Activated CD8-positive, alpha-beta T cell treated with anti-CD3 and anti-CD28 coated beads for 36 hours (primary cell): ENCODE measurements at regions not wholly inside any gene's neighbourhood (a gene's known extent, or its start where the extent isn't known, plus 50 kb on each side); places are given as distances from the start of the nearest gene placed in this dataset.

Experiments used
- ATAC-seq: fragments of 200-7000 bp; cut with Tn5 transposase; one replicate; pipeline ENCODE4 v1.10.0; 2021; ENCODE audit warnings: mild to moderate bottlenecking, moderate library complexity
- CTCF ChIA-PET: fragments of 350-600 bp; sonication (Branson Sonifier 250); formaldehyde crosslinking; loops from one replicate; lab custom pipeline; 2021; ENCODE audit warnings: antibody characterized with exemption; lab: Charles Lee
- POLR2A ChIA-PET: fragments of 350-600 bp; sonication (Branson Sonifier 250); formaldehyde crosslinking; loops from one replicate; lab custom pipeline; 2021; ENCODE audit warnings: antibody characterized with exemption; lab: Charles Lee
- DNase-seq: peaks from one replicate; pipeline ENCODE4 v3.0.0-alpha.2; 2020
- H3K27ac Mint-ChIP-seq: one replicate; pipeline ENCODE4 v1.8.0; 2021; ENCODE audit warnings: mild to moderate bottlenecking, mixed read lengths
- H3K27me3 Mint-ChIP-seq: one replicate; pipeline ENCODE4 v1.8.0; 2021; ENCODE audit warnings: mixed read lengths
- H3K36me3 Mint-ChIP-seq: one replicate; pipeline ENCODE4 v1.8.0; 2021; ENCODE audit warnings: low read depth, mixed read lengths
- H3K4me1 Mint-ChIP-seq: one replicate; pipeline ENCODE4 v1.8.0; 2021; ENCODE audit warnings: low read depth, mixed read lengths
- H3K4me3 Mint-ChIP-seq: one replicate; pipeline ENCODE4 v1.8.0; 2021; ENCODE audit warnings: mild to moderate bottlenecking, moderate library complexity, mixed read lengths
- H3K9me3 Mint-ChIP-seq: one replicate; pipeline ENCODE4 v1.8.0; 2021; ENCODE audit warnings: mixed read lengths
- CTCF ChIP-seq: fragments of 200-600 bp; IDR thresholded peaks from one replicate; pipeline ENCODE4 v1.8.0; 2022; ENCODE audit warnings: antibody characterized with exemption, mild to moderate bottlenecking
- intact Hi-C: fragments of 100-400 bp; cut with micrococcal nuclease; formaldehyde crosslinking; loops from one replicate; pipeline ENCODE4 v1.10.0; 2022

DNA sequence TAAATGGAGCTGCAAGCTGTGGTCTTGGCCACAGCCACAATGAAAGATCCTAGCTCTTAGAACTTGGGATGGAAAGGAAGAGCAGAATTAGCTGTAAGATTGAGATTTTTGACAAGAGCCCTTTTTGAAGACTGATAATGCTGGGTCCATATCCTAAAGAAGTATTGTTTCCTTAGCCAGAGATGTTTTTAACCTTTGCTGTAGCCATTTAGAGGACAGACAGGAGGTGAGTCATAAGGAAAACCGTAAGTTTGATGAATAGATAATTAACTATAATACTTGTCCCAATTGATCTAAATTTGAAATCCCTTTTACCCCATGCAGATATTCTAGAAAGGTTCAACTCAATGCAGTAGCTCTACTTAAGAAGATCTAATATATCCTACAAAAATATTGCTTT lies 213.7 kb downstream of the HTR1B start:
- TF ChIP-seq CTCF: no peak
- peaks cover 10% of the 10 kb centered on the region for H3K9me3 Mint-ChIP-seq
- H3K4me1 Mint-ChIP-seq: no peaks in the 10 kb centered on the region
- no peaks in the 10 kb centered on the region for H3K27me3 Mint-ChIP-seq
- H3K27ac Mint-ChIP-seq: no peak overlapping the region
- ATAC-seq (no peak), DNase-seq (no peak)
- no peak overlapping the region for H3K4me3 Mint-ChIP-seq
- ChIA-PET CTCF (no interaction called here), POLR2A (no interaction called here)
- intact Hi-C loops: no loop called here
- no peaks in the 10 kb centered on the region for H3K36me3 Mint-ChIP-seq

GRCh38 chr6:77245026-77245425 lies 218.3 kb downstream of the HTR1B start:
- intact Hi-C loops: no loop called here
- ChIA-PET CTCF (no interaction called here), POLR2A (no interaction called here)
- TF ChIP-seq CTCF: no peak
- Mint-ChIP-seq H3K4me1 (no peaks in the 10 kb centered on the region), H3K27ac (no peak overlapping the region), H3K4me3 (no peak overlapping the region), H3K9me3 (peaks cover 6% of the 10 kb centered on the region), H3K27me3 (no peaks in the 10 kb centered on the region), H3K36me3 (no peaks in the 10 kb centered on the region)
- no peak for DNase-seq
- ATAC-seq: no peak

GRCh38 chr6:77231438-77232305 lies 231.6 kb downstream of the HTR1B start:
- H3K9me3 Mint-ChIP-seq: peaks cover 5% of the 10 kb centered on the region
- intact Hi-C loops: no loop called here
- POLR2A ChIA-PET: no interaction called here
- H3K36me3 Mint-ChIP-seq: no peaks in the 10 kb centered on the region
- CTCF ChIA-PET: no interaction called here
- no peak for DNase-seq
- H3K4me3 Mint-ChIP-seq: no peak overlapping the region
- no peak for TF ChIP-seq CTCF
- no peaks in the 10 kb centered on the region for H3K4me1 Mint-ChIP-seq
- H3K27ac Mint-ChIP-seq: no peak overlapping the region
- no peaks in the 10 kb centered on the region for H3K27me3 Mint-ChIP-seq
- ATAC-seq: no peak

DNA sequence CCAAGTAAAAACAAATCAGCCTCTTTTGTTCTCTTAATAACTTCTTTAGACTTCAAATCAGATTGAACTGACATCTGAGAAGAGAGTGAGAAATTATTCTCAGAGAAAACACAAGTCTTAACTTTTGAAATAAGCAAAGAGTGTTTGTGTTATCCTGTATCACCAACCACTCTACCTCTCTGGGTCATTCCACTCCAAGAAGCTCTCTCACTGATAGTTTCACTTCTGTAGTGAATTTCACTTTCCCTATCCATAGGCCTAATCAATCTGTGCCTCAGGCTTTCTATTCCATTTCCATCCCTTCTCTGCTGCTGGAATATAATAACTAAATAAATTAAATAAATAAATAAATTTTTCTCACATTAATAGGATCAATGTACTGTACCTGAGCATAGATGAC lies 235.0 kb downstream of the HTR1B start:
- DNase-seq: no peak
- H3K27ac Mint-ChIP-seq: no peak overlapping the region
- TF ChIP-seq CTCF: no peak
- peaks cover 3% of the 10 kb centered on the region for H3K9me3 Mint-ChIP-seq
- H3K4me1 Mint-ChIP-seq: no peaks in the 10 kb centered on the region
- CTCF ChIA-PET: no interaction called here
- no peak for ATAC-seq
- no peaks in the 10 kb centered on the region for H3K27me3 Mint-ChIP-seq
- intact Hi-C loops: no loop called here
- POLR2A ChIA-PET: no interaction called here
- no peaks in the 10 kb centered on the region for H3K36me3 Mint-ChIP-seq
- no peak overlapping the region for H3K4me3 Mint-ChIP-seq

GRCh38 chr6:77217896-77218295 lies 245.4 kb downstream of the HTR1B start:
- H3K9me3 Mint-ChIP-seq: peaks cover 6% of the 10 kb centered on the region
- DNase-seq (no peak), ATAC-seq (no peak)
- H3K27me3 Mint-ChIP-seq: no peaks in the 10 kb centered on the region
- CTCF ChIA-PET: no interaction called here
- no peaks in the 10 kb centered on the region for H3K4me1 Mint-ChIP-seq
- POLR2A ChIA-PET: no interaction called here
- no peak overlapping the region for H3K27ac Mint-ChIP-seq
- no peaks in the 10 kb centered on the region for H3K36me3 Mint-ChIP-seq
- intact Hi-C loops: no loop called here
- no peak for TF ChIP-seq CTCF
- no peak overlapping the region for H3K4me3 Mint-ChIP-seq
